ENCODE measurements at regions not wholly inside any gene's neighbourhood (a gene's known extent, or its start where the extent isn't known, plus 50 kb on each side); places are given as distances from the start of the nearest gene placed in this dataset.

DNA sequence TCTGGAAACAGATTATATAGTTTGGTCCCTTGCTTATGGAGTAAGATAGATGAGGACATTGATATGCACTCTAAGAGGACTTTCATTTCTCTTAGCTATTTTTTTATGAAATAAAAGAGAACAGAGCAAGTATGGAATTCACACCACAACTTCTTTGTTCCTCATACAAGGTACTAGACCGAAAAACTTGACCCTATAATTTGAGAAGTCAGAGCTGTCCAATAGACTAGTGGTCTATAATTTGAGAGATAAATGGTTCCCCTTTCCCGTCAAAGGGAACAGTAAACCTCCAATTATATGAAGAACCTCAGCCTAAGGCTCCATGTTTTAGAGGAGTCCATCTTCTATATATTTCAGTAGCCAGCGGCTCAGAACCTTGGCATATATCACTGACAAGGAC is 58.5 kb upstream of the HIF1A start:
- Histone ChIP-seq H3K18ac (ENCODE audit: insufficient read length, low read depth, low read length) (no peak overlapping the region), H3K56ac (ENCODE audit: insufficient read length, low read depth, low read length) (no peak overlapping the region), H2BK5ac (ENCODE audit: insufficient read length, low read length) (no peak overlapping the region), H2AFZ (ENCODE audit: low read length) (no peak overlapping the region), H3K4ac (ENCODE audit: low read depth, low read length) (no peak overlapping the region), H3K4me2 (ENCODE audit: insufficient read depth, insufficient read length, low read length) (no peak overlapping the region), H4K20me1 (ENCODE audit: control insufficient read depth, insufficient read depth, insufficient read length) (no peaks in the 10 kb centered on the region), H3K27me3 (ENCODE audit: insufficient read depth, low read length) (no peaks in the 10 kb centered on the region), H3T11ph (ENCODE audit: low read length) (no peak overlapping the region), H3K79me1 (ENCODE audit: insufficient read depth, low read depth, low read length, poor library complexity, severe bottlenecking) (no peaks in the 10 kb centered on the region), H4K5ac (ENCODE audit: insufficient read length, low read depth, low read length) (no peak overlapping the region), H3K27ac (ENCODE audit: insufficient read length, low read depth, low read length) (no peak overlapping the region), H3K9ac (ENCODE audit: extremely low read depth, insufficient read length, low read length) (no peak overlapping the region), H2AK5ac (ENCODE audit: insufficient read length, low read length) (no peak overlapping the region), H3K23ac (ENCODE audit: insufficient read length, low read depth, low read length) (no peak overlapping the region), H4K8ac (replicated peaks; ENCODE audit: insufficient read length, low read depth, low read length) (no peak overlapping the region), H2BK120ac (ENCODE audit: low read depth, low read length, poor library complexity, severe bottlenecking) (no peak overlapping the region), H3K14ac (ENCODE audit: insufficient read depth, low read length) (no peak overlapping the region), H3K23me2 (ENCODE audit: insufficient read length, low read depth, low read length, poor library complexity, severe bottlenecking) (no peaks in the 10 kb centered on the region), H3K4me1 (ENCODE audit: insufficient read depth, low read length) (no peaks in the 10 kb centered on the region), H2BK15ac (ENCODE audit: low read depth, low read length) (no peak overlapping the region), H2BK20ac (ENCODE audit: low read depth, low read length, poor library complexity, severe bottlenecking) (no peak overlapping the region), H3K9me3 (ENCODE audit: control insufficient read depth, low read depth, low read length) (no peaks in the 10 kb centered on the region), H2BK12ac (ENCODE audit: insufficient read length, low read depth, low read length) (no peak overlapping the region), H3K79me2 (ENCODE audit: insufficient read depth, low read length) (no peaks in the 10 kb centered on the region), H4K91ac (ENCODE audit: insufficient read length, low read depth, low read length) (no peak overlapping the region)
- H3K4me1 Mint-ChIP-seq = no peaks in the 10 kb centered on the region
- WGBS (ENCODE audit: extremely low coverage, insufficient read length, low lambda C conversion rate) = no CpG with 5 or more reads among the region's 3 CpGs
- DNase-seq = no peak
- H3K9me3 Mint-ChIP-seq = no peaks in the 10 kb centered on the region
- H3K4me3 Mint-ChIP-seq = no peak overlapping the region
- no peaks in the 10 kb centered on the region for H3K27me3 Mint-ChIP-seq (ENCODE audit: low read depth)
- no peaks in the 10 kb centered on the region for H3K36me3 Mint-ChIP-seq (ENCODE audit: insufficient read depth in 1 of 3, low read depth in 3 of 3)
- TF ChIP-seq, protein P1, sequence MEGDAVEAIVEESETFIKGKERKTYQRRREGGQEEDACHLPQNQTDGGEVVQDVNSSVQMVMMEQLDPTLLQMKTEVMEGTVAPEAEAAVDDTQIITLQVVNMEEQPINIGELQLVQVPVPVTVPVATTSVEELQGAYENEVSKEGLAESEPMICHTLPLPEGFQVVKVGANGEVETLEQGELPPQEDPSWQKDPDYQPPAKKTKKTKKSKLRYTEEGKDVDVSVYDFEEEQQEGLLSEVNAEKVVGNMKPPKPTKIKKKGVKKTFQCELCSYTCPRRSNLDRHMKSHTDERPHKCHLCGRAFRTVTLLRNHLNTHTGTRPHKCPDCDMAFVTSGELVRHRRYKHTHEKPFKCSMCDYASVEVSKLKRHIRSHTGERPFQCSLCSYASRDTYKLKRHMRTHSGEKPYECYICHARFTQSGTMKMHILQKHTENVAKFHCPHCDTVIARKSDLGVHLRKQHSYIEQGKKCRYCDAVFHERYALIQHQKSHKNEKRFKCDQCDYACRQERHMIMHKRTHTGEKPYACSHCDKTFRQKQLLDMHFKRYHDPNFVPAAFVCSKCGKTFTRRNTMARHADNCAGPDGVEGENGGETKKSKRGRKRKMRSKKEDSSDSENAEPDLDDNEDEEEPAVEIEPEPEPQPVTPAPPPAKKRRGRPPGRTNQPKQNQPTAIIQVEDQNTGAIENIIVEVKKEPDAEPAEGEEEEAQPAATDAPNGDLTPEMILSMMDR (conservative IDR thresholded peaks at IDR 0.05) = no peak
- H3K27ac Mint-ChIP-seq = no peak overlapping the region

Measured in H9 (cell line).